RWPE2 (cell line): ENCODE measurements at regions not wholly inside any gene's neighbourhood (a gene's known extent, or its start where the extent isn't known, plus 50 kb on each side); places are given as distances from the start of the nearest gene placed in this dataset.

Experiments
- ATAC-seq: fragments of 200-7000 bp; cut with Tn5 transposase; 3 replicates; pipeline ENCODE4 v1.9.1; 2021; ENCODE audit warnings: low read depth
- DNase-seq: peaks from one replicate; pipeline ENCODE4 v3.0.0-alpha.2; 2020; ENCODE audit warnings: low spot score
- H3K27ac ChIP-seq: fragments of 450-650 bp; 2 replicates; pipeline ENCODE4 v1.5.1; 2017; ENCODE audit warnings: mild to moderate bottlenecking; ENCODE audit not compliant: poor library complexity, severe bottlenecking
- H3K27me3 ChIP-seq: fragments of 250-450 bp; sonication (Bioruptor Pico); 2 replicates; pipeline ENCODE4 v1.5.1; 2021; ENCODE audit warnings: mild to moderate bottlenecking, moderate library complexity; ENCODE audit not compliant: insufficient read depth, poor library complexity, severe bottlenecking
- H3K36me3 ChIP-seq: fragments of 250-450 bp; sonication (Bioruptor Pico); 2 replicates; pipeline ENCODE4 v1.5.1; 2020; ENCODE audit warnings: low read depth, mild to moderate bottlenecking, moderate library complexity
- H3K4me1 ChIP-seq: fragments of 250-450 bp; sonication (Bioruptor Pico); 2 replicates; pipeline ENCODE4 v1.5.1; 2021; ENCODE audit warnings: mild to moderate bottlenecking, moderate library complexity; ENCODE audit not compliant: insufficient read depth, poor library complexity, severe bottlenecking
- H3K4me3 ChIP-seq: fragments of 250-450 bp; sonication (Bioruptor Pico); 2 replicates; pipeline ENCODE4 v1.5.1; 2021; ENCODE audit warnings: mild to moderate bottlenecking, moderate library complexity; ENCODE audit not compliant: severe bottlenecking
- H3K9me3 ChIP-seq: fragments of 250-450 bp; sonication (Bioruptor Pico); 2 replicates; pipeline ENCODE4 v1.5.1; 2021; ENCODE audit warnings: mild to moderate bottlenecking, moderate library complexity; ENCODE audit not compliant: severe bottlenecking
- TF ChIP-seq, protein P1 (sequence below): fragments of 450-650 bp; IDR thresholded peaks from one replicate; pipeline ENCODE4 v1.5.1; 2017; ENCODE audit warnings: mild to moderate bottlenecking, moderate library complexity; ENCODE audit not compliant: poor library complexity, severe bottlenecking

DNA sequence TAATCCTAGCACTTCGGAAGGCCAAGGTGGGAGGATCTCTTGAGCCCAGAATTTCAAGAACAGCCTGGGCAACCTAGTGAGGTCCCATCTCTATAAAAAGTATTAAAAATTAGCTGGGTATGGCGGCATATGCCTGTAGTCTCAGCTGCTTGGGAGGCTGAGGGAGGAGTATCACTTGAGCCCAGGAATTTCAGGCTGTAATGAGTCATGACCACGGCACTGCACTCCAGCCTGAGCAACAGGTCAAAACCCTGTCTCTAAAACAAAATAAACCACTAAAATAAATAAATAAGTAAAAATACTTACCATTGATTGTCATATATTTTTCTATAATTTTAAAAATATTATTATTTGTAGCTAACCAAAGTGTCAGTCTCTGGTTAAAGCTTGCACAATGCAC is 315.6 kb upstream of the SMIM31 start:
- no peaks in the 10 kb centered on the region for H3K27me3 ChIP-seq
- DNase-seq (no peak), ATAC-seq (peak; percentile 54; the same call in 2 of the 3 replicates)
- no peak overlapping the region for H3K4me3 ChIP-seq
- H3K27ac ChIP-seq = no peak overlapping the region
- TF ChIP-seq, protein P1, sequence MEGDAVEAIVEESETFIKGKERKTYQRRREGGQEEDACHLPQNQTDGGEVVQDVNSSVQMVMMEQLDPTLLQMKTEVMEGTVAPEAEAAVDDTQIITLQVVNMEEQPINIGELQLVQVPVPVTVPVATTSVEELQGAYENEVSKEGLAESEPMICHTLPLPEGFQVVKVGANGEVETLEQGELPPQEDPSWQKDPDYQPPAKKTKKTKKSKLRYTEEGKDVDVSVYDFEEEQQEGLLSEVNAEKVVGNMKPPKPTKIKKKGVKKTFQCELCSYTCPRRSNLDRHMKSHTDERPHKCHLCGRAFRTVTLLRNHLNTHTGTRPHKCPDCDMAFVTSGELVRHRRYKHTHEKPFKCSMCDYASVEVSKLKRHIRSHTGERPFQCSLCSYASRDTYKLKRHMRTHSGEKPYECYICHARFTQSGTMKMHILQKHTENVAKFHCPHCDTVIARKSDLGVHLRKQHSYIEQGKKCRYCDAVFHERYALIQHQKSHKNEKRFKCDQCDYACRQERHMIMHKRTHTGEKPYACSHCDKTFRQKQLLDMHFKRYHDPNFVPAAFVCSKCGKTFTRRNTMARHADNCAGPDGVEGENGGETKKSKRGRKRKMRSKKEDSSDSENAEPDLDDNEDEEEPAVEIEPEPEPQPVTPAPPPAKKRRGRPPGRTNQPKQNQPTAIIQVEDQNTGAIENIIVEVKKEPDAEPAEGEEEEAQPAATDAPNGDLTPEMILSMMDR = no peak
- H3K4me1 ChIP-seq = peaks cover 34% of the 10 kb centered on the region
- no peaks in the 10 kb centered on the region for H3K9me3 ChIP-seq
- H3K36me3 ChIP-seq = no peaks in the 10 kb centered on the region

DNA sequence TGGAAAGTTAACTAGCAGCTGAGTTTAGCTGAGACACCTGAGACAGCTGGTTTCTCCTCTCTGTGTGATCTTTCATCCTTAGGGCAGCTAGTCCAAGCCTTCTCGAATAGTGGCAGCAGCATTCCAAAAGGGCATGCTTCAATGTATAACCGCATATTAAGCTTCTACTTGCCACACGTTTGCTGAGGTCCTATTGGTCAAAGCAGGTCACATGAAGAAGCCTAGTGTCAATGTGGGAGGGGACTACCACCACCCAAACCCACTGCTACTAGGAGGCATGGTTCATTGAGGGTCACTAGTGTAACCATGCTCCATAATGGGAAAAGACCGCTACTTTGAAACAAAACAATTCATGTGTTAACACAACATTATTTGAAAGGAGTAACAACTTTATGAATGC is 314.9 kb upstream of the SMIM31 start:
- H3K27ac ChIP-seq = no peak overlapping the region
- H3K36me3 ChIP-seq = no peaks in the 10 kb centered on the region
- H3K27me3 ChIP-seq = no peaks in the 10 kb centered on the region
- TF ChIP-seq, protein P1 = no peak
- DNase-seq (no peak), ATAC-seq (no peak)
- no peaks in the 10 kb centered on the region for H3K9me3 ChIP-seq
- peaks cover 34% of the 10 kb centered on the region for H3K4me1 ChIP-seq
- H3K4me3 ChIP-seq = no peak overlapping the region

DNA sequence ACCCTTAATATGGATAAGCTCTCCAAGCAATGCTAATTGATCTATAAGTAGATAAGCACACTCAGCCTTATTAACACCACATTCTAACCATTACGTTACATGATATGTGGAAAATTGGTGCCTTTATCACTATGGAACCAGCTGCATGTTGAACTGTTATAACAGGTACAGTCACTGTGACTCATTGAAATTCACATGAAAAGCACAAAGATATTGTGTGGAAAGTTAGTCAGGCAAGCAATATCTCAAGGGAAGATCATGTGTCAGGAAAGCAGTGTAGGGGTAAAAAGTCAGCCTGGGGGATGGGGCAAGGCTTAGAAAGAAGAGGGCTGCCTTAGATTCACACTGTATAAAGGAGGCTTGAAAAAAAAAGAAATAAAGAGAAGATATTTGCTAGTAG is 313.7 kb upstream of the SMIM31 start:
- DNase-seq (no peak), ATAC-seq (peak; percentile 92)
- Histone ChIP-seq H3K27me3 (no peaks in the 10 kb centered on the region), H3K36me3 (no peaks in the 10 kb centered on the region), H3K9me3 (no peaks in the 10 kb centered on the region), H3K27ac (peak overlapping the region; percentile 35), H3K4me1 (peaks cover 34% of the 10 kb centered on the region), H3K4me3 (no peak overlapping the region)
- TF ChIP-seq, protein P1 = no peak

DNA sequence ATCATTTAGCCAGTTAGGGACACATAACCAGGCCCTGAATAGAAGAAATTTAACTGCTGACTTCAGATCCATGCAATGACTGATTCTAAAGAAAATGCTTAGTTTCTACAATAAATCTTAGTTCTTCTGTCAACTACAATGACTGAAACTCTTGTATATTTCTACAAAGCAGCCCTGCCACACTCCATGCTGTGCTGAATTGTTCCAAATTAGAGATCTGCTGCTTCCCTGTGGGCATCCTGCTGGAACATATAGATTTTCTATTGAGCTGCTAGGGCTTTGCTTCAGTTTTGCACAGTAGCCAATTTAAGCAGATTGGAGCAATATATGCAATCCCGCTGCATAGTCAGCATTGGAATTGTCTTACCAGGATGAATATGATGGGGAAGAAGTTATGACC is 312.8 kb upstream of the SMIM31 start:
- Histone ChIP-seq H3K9me3 (no peaks in the 10 kb centered on the region), H3K4me1 (peaks cover 34% of the 10 kb centered on the region), H3K27ac (peak overlapping the region; percentile 35), H3K27me3 (no peaks in the 10 kb centered on the region), H3K4me3 (no peak overlapping the region), H3K36me3 (no peaks in the 10 kb centered on the region)
- TF ChIP-seq, protein P1 = no peak
- ATAC-seq (no peak), DNase-seq (no peak)

DNA sequence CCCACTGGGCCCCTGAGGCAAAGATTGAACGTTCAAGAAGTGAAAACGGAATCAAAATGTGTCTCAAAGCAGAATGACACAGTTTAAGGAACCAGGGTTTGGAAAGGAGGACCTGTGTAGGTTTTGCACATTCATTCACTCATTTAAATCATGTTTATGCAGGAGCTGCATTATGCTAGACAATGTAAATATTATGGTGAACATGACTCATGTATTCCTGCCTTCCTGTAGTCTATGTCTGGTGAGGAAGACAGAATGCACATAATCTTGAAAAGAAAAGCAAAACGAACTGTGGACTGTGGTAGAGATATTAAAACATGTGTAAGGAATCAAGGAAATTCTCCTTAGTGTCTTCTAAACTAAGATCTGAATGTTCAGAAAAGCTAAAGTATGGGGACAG is 311.8 kb upstream of the SMIM31 start:
- DNase-seq (no peak), ATAC-seq (peak; percentile 75)
- H3K27me3 ChIP-seq = no peaks in the 10 kb centered on the region
- no peaks in the 10 kb centered on the region for H3K36me3 ChIP-seq
- H3K27ac ChIP-seq = peak overlapping the region; percentile 4
- no peaks in the 10 kb centered on the region for H3K9me3 ChIP-seq
- TF ChIP-seq, protein P1 = no peak
- peaks cover 34% of the 10 kb centered on the region for H3K4me1 ChIP-seq
- no peak overlapping the region for H3K4me3 ChIP-seq
